ENCODE measurements at regions not wholly inside any gene's neighbourhood (a gene's known extent, or its start where the extent isn't known, plus 50 kb on each side); places are given as distances from the start of the nearest gene placed in this dataset.

GRCh38 chr13:73422973-73423372, 364.2 kb downstream of the KLF5 start:
- DNase-seq: no peak

- DNase-seq: no peak
Measured at GRCh38 chr13:73421310-73421912, 362.6 kb downstream of the KLF5 start.

- DNase-seq: no peak
Measured at GRCh38 chr13:73419186-73419585, 360.4 kb downstream of the KLF5 start.

- DNase-seq: peak in 2 of 3 donors; percentile 6 to 11
Measured at GRCh38 chr13:73417012-73417615, 358.3 kb downstream of the KLF5 start.

GRCh38 chr13:73416093-73416492, 357.3 kb downstream of the KLF5 start:
- no peak for DNase-seq

GRCh38 chr13:73413656-73414055, 354.9 kb downstream of the KLF5 start:
- DNase-seq: no peak

- no peak for DNase-seq
Measured at GRCh38 chr13:73412933-73413332, 354.1 kb downstream of the KLF5 start.

GRCh38 chr13:73411067-73411809, 352.4 kb downstream of the KLF5 start:
- DNase-seq: no peak

- DNase-seq: no peak
Measured at GRCh38 chr13:73406454-73406853, 347.6 kb downstream of the KLF5 start.

- DNase-seq: no peak
Measured at GRCh38 chr13:73404581-73404980, 345.8 kb downstream of the KLF5 start.

- no peak for DNase-seq
Measured at GRCh38 chr13:73403355-73404120, 344.7 kb downstream of the KLF5 start.

- no peak for DNase-seq
Measured at GRCh38 chr13:73401769-73402168, 343.0 kb downstream of the KLF5 start.

GRCh38 chr13:73399347-73400216, 340.8 kb downstream of the KLF5 start:
- DNase-seq: no peak

- no peak for DNase-seq
Measured at GRCh38 chr13:73397496-73398305, 338.9 kb downstream of the KLF5 start.

- no peak for DNase-seq
Measured at GRCh38 chr13:73394066-73394465, 335.3 kb downstream of the KLF5 start.

GRCh38 chr13:73390100-73390499, 331.3 kb downstream of the KLF5 start:
- DNase-seq: no peak

- DNase-seq: no peak
Measured at GRCh38 chr13:73388586-73388985, 329.8 kb downstream of the KLF5 start.

- DNase-seq: no peak
Measured at GRCh38 chr13:73387318-73387717, 328.5 kb downstream of the KLF5 start.

- no peak for DNase-seq
Measured at GRCh38 chr13:73385848-73386247, 327.0 kb downstream of the KLF5 start.

- DNase-seq: no peak
Measured at GRCh38 chr13:73372666-73373627, 314.1 kb downstream of the KLF5 start.

Data from suppressor macrophage treated with lipopolysaccharide for 1 hour (primary cell).